OCI-LY1 (cell line): ENCODE measurements at regions not wholly inside any gene's neighbourhood (a gene's known extent, or its start where the extent isn't known, plus 50 kb on each side); places are given as distances from the start of the nearest gene placed in this dataset.

ENCODE experiments used
- H2AFZ ChIP-seq: fragments of 200-600 bp; sonication (generic), shearing (Covaris generic); 2 replicates; pipeline ENCODE4 v1.6.0; 2014; ENCODE audit warnings: antibody characterized with exemption, mild to moderate bottlenecking, low read length
- H3F3A ChIP-seq: fragments of 200-600 bp; sonication (generic), shearing (Covaris generic); 2 replicates; pipeline ENCODE4 v1.6.0; 2014; ENCODE audit warnings: mild to moderate bottlenecking, antibody characterized with exemption, low read length, moderate library complexity; ENCODE audit not compliant: insufficient read depth
- H3K27ac ChIP-seq: fragments of 200-600 bp; sonication (generic); 2 replicates; pipeline ENCODE4 v1.5.1; 2014; ENCODE audit warnings: low read length, mixed run types, mild to moderate bottlenecking, low read depth; ENCODE audit not compliant: poor library complexity, severe bottlenecking
- H3K27me3 ChIP-seq: fragments of 200-600 bp; sonication (generic); 2 replicates; pipeline ENCODE4 v1.6.0; 2014; ENCODE audit warnings: antibody characterized with exemption, mild to moderate bottlenecking, low read length, moderate library complexity; ENCODE audit not compliant: insufficient read depth
- H3K36me3 ChIP-seq: fragments of 200-600 bp; sonication (generic); 2 replicates; pipeline ENCODE4 v1.6.1; 2014; ENCODE audit warnings: mild to moderate bottlenecking, antibody characterized with exemption, low read length, moderate library complexity, mixed read lengths; ENCODE audit not compliant: insufficient read depth
- H3K4me1 ChIP-seq: fragments of 200-600 bp; sonication (generic); 2 replicates; pipeline ENCODE4 v1.5.1; 2014; ENCODE audit warnings: mild to moderate bottlenecking, low read length, moderate library complexity; ENCODE audit not compliant: insufficient read depth, severe bottlenecking
- H3K4me2 ChIP-seq: fragments of 200-600 bp; sonication (generic), shearing (Covaris generic); 2 replicates; pipeline ENCODE4 v1.6.1; 2014; ENCODE audit warnings: low read length
- H3K4me3 ChIP-seq: fragments of 200-600 bp; sonication (generic); 2 replicates; pipeline ENCODE4 v1.5.1; 2014; ENCODE audit warnings: low read length, low read depth, mild to moderate bottlenecking, mixed read lengths; ENCODE audit not compliant: poor library complexity, severe bottlenecking
- H3K79me2 ChIP-seq: fragments of 200-600 bp; shearing (Covaris generic); 2 replicates; pipeline ENCODE4 v1.6.1; 2016; ENCODE audit warnings: mixed run types, low read length, mixed read lengths; ENCODE audit not compliant: insufficient read depth
- H3K9ac ChIP-seq: fragments of 200-600 bp; sonication (generic), shearing (Covaris generic); 2 replicates; pipeline ENCODE4 v1.6.1; 2014; ENCODE audit warnings: mild to moderate bottlenecking, low read length, mixed read lengths
- H3K9me2 ChIP-seq: fragments of 200-600 bp; sonication (generic), shearing (Covaris generic); 2 replicates; pipeline ENCODE4 v1.6.1; 2014; ENCODE audit warnings: low read depth, mild to moderate bottlenecking, low read length, mixed read lengths
- H3K9me3 ChIP-seq: fragments of 200-600 bp; shearing (Covaris generic); 2 replicates; pipeline ENCODE4 v1.6.1; 2014; ENCODE audit warnings: low read length, mixed read lengths
- H4K20me1 ChIP-seq: fragments of 200-600 bp; sonication (generic), shearing (Covaris generic); 2 replicates; pipeline ENCODE4 v1.6.0; 2016; ENCODE audit warnings: mild to moderate bottlenecking, low read length; ENCODE audit not compliant: insufficient read depth
- EZH2 ChIP-seq: fragments of 200-600 bp; sonication (generic), shearing (Covaris generic); IDR thresholded peaks from 2 replicates; pipeline ENCODE4 v1.8.0; 2017; ENCODE audit warnings: borderline replicate concordance, mixed run types, mild to moderate bottlenecking, antibody characterized with exemption, low read length, moderate library complexity, mixed read lengths
- TF ChIP-seq, protein P1 (sequence below): fragments of 200-600 bp; sonication (generic), shearing (Covaris generic); IDR thresholded peaks from 2 replicates; pipeline ENCODE4 v1.5.1; 2017; ENCODE audit warnings: mild to moderate bottlenecking, antibody characterized with exemption, low read length, moderate library complexity, mixed read lengths

DNA sequence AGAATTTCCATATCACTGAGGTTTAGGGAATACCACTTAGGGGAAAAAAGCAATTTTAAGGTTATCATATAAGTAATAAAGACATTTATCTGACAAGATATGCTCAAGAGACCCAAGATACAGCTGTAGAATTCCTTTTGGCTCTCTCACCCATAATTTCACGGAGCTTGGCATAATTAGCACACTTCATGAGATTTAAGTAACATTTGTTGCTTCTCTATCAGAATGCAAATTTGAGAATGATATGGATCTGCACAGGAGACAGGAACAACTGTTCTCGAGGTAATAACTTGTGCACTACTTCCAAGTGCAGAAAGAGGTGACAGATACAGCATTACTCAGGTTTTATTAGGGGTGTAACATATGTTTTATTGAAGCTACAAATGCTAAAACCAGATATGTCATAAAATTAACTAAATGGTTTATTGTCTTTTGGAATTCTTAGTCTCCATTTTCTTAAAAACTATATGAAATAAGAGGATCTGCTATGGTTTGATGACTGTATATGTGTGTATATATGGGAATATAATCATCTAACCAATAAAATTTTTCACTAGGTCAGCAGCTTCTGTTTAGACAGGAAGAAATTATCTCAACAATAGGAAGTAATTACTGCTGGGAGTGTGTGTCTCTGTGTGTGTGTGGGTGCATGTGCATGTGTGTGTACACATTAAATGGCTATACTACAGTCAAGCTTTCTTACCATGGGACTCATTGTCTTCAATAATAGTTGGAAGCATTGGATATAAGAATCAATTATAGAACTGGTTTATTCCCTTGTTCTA, 401.3 kb downstream of the PCDH17 start:
- no peaks in the 10 kb centered on the region for H3K36me3 ChIP-seq
- no peaks in the 10 kb centered on the region for H3K79me2 ChIP-seq
- H3K9ac ChIP-seq: no peak overlapping the region
- no peaks in the 10 kb centered on the region for H3K4me1 ChIP-seq
- no peaks in the 10 kb centered on the region for H3K9me2 ChIP-seq
- H2AFZ ChIP-seq: no peak overlapping the region
- H3K9me3 ChIP-seq: no peaks in the 10 kb centered on the region
- no peaks in the 10 kb centered on the region for H4K20me1 ChIP-seq
- H3F3A ChIP-seq: no peaks in the 10 kb centered on the region
- H3K27me3 ChIP-seq: no peaks in the 10 kb centered on the region
- H3K4me2 ChIP-seq: no peak overlapping the region
- no peak overlapping the region for H3K4me3 ChIP-seq
- TF ChIP-seq EZH2: no peak
- TF ChIP-seq, protein P1, sequence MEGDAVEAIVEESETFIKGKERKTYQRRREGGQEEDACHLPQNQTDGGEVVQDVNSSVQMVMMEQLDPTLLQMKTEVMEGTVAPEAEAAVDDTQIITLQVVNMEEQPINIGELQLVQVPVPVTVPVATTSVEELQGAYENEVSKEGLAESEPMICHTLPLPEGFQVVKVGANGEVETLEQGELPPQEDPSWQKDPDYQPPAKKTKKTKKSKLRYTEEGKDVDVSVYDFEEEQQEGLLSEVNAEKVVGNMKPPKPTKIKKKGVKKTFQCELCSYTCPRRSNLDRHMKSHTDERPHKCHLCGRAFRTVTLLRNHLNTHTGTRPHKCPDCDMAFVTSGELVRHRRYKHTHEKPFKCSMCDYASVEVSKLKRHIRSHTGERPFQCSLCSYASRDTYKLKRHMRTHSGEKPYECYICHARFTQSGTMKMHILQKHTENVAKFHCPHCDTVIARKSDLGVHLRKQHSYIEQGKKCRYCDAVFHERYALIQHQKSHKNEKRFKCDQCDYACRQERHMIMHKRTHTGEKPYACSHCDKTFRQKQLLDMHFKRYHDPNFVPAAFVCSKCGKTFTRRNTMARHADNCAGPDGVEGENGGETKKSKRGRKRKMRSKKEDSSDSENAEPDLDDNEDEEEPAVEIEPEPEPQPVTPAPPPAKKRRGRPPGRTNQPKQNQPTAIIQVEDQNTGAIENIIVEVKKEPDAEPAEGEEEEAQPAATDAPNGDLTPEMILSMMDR: no peak
- no peak overlapping the region for H3K27ac ChIP-seq

DNA sequence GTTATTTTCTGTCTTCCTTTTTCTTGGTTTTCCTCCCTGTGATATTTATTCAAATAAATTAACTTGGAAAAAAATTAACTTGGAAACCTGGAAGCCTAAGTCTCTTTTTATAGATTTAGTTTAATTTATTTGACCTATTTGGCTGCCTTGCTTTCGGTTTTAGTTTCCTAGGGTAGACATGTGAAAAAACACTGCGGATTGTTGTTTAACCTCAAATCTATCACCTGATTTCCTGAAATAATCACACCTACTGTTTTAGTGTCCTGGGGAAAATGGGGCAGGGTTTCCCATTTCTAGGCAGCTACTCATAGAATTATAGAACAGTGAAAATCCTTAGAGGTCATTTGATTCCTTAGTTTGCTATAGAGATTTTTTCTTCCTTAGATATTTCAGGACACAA, 412.4 kb downstream of the PCDH17 start:
- no peak overlapping the region for H3K9ac ChIP-seq

DNA sequence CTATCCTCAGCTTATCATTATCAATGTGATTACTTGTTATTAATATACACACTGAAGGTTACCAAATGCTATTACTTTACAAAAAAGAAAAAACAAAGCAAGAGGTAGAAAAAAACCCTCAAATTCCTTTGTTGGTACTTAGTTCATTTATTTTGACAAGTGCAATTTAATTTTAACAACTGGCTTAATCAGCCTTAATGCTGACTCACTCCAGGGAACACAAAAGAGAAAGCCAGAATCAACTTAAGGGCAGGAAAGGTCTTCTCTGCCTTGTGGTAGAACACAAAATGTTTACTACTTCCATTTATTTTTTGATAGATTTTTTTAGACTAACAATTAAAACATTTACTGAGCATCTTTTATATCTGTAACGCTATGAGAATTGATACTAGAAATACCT, 417.1 kb downstream of the PCDH17 start:
- H3K27ac ChIP-seq: no peak overlapping the region
- H3K27me3 ChIP-seq: no peaks in the 10 kb centered on the region
- no peaks in the 10 kb centered on the region for H3K9me2 ChIP-seq
- no peaks in the 10 kb centered on the region for H3F3A ChIP-seq
- no peaks in the 10 kb centered on the region for H3K79me2 ChIP-seq
- no peak overlapping the region for H3K9ac ChIP-seq
- no peaks in the 10 kb centered on the region for H3K9me3 ChIP-seq
- no peak overlapping the region for H3K4me3 ChIP-seq
- H3K4me2 ChIP-seq: no peak overlapping the region
- no peaks in the 10 kb centered on the region for H3K36me3 ChIP-seq
- no peaks in the 10 kb centered on the region for H4K20me1 ChIP-seq
- TF ChIP-seq EZH2: no peak
- TF ChIP-seq, protein P1: no peak
- no peak overlapping the region for H2AFZ ChIP-seq
- H3K4me1 ChIP-seq: no peaks in the 10 kb centered on the region

More for the DNA sequence above, 412.4 kb downstream of the PCDH17 start:
- no peak overlapping the region for H2AFZ ChIP-seq
- H4K20me1 ChIP-seq: no peaks in the 10 kb centered on the region
- no peaks in the 10 kb centered on the region for H3F3A ChIP-seq
- H3K27ac ChIP-seq: no peak overlapping the region
- H3K79me2 ChIP-seq: no peaks in the 10 kb centered on the region
- no peaks in the 10 kb centered on the region for H3K9me3 ChIP-seq
- no peak overlapping the region for H3K4me3 ChIP-seq
- H3K36me3 ChIP-seq: no peaks in the 10 kb centered on the region
- TF ChIP-seq EZH2: no peak
- TF ChIP-seq, protein P1: no peak
- no peak overlapping the region for H3K4me2 ChIP-seq
- H3K9me2 ChIP-seq: no peaks in the 10 kb centered on the region
- H3K27me3 ChIP-seq: no peaks in the 10 kb centered on the region
- no peaks in the 10 kb centered on the region for H3K4me1 ChIP-seq
